Memory B cell (primary cell): ENCODE measurements at regions not wholly inside any gene's neighbourhood (a gene's known extent, or its start where the extent isn't known, plus 50 kb on each side); places are given as distances from the start of the nearest gene placed in this dataset.

Experiments used
- ATAC-seq: fragments of 150-1000 bp; cut with Tn5 transposase; 2 replicates; pipeline ENCODE4 v1.10.0; 2021; ENCODE audit warnings: low read depth, mild to moderate bottlenecking, moderate library complexity
- DNase-seq, 2 donors: peaks; one replicate each; pipeline ENCODE4 v3.0.0; 2022; ENCODE audit warnings: low spot score in 2 of 2
- H3K27ac Mint-ChIP-seq: one replicate; pipeline ENCODE4 v1.8.0; 2022; ENCODE audit warnings: mild to moderate bottlenecking, moderate library complexity, mixed read lengths
- H3K27me3 Mint-ChIP-seq: one replicate; pipeline ENCODE4 v1.8.0; 2022; ENCODE audit warnings: mixed read lengths
- H3K36me3 Mint-ChIP-seq: one replicate; pipeline ENCODE4 v1.8.0; 2022; ENCODE audit warnings: mild to moderate bottlenecking, mixed read lengths
- H3K4me1 Mint-ChIP-seq: one replicate; pipeline ENCODE4 v1.8.0; 2022; ENCODE audit warnings: mixed read lengths
- H3K4me3 Mint-ChIP-seq: one replicate; pipeline ENCODE4 v1.8.0; 2022; ENCODE audit warnings: mild to moderate bottlenecking, moderate library complexity, mixed read lengths
- H3K9me3 Mint-ChIP-seq: one replicate; pipeline ENCODE4 v1.8.0; 2022; ENCODE audit warnings: mixed read lengths

DNA sequence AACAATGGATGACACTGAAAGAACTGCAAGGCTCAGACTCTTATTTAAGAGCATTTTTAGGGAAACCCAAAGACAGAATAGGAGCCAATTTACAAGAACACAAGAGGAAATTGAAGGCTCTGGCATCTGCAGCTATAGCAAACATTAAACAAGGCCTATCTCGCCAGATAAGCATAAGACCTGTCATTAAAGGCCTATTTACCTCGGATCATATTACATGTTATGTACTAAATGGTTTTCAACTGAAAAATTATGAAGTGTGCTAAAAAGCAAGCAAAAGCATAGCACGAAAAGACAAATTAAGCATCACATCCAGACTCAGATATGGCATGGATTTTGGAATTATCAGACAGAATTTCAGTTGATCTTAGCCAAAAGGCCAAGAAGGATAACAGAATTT, 617.1 kb downstream of the SQOR start:
- DNase-seq (no peak), ATAC-seq (no peak)
- no peak overlapping the region for H3K4me3 Mint-ChIP-seq
- H3K27ac Mint-ChIP-seq, result no peak overlapping the region
- peaks cover 1% of the 10 kb centered on the region for H3K9me3 Mint-ChIP-seq
- no peaks in the 10 kb centered on the region for H3K4me1 Mint-ChIP-seq
- no peaks in the 10 kb centered on the region for H3K36me3 Mint-ChIP-seq
- no peaks in the 10 kb centered on the region for H3K27me3 Mint-ChIP-seq

DNA sequence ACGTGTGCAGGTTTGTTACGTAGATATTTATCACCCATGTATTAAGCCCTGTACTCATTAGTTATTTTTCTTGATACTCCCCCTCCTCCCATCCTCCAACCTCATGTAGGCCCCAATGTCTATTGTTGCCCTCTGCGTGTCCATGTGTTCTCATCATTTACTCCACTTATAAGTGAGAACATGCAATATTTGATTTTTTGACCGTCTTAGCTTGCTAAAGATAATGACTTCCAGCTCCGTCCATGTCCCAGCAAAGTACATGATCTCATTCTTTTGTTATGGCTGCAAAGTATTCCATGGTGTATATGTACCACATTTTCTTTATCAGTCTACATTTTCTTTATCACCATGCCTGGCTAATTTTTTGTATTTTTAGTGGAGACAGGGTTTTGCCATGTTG, 623.2 kb downstream of the SQOR start:
- Mint-ChIP-seq H3K27me3 (no peaks in the 10 kb centered on the region), H3K4me3 (no peak overlapping the region), H3K9me3 (peaks cover 5% of the 10 kb centered on the region), H3K36me3 (no peaks in the 10 kb centered on the region), H3K4me1 (no peaks in the 10 kb centered on the region), H3K27ac (no peak overlapping the region)
- ATAC-seq (no peak), DNase-seq (no peak)

GRCh38 chr15:46260937-46261336, 626.1 kb downstream of the SQOR start:
- peaks cover 2% of the 10 kb centered on the region for H3K27me3 Mint-ChIP-seq
- no peaks in the 10 kb centered on the region for H3K4me1 Mint-ChIP-seq
- H3K27ac Mint-ChIP-seq, result no peak overlapping the region
- H3K36me3 Mint-ChIP-seq, result no peaks in the 10 kb centered on the region
- DNase-seq, result no peak
- H3K9me3 Mint-ChIP-seq, result peaks cover 6% of the 10 kb centered on the region
- H3K4me3 Mint-ChIP-seq, result no peak overlapping the region
- no peak for ATAC-seq

DNA sequence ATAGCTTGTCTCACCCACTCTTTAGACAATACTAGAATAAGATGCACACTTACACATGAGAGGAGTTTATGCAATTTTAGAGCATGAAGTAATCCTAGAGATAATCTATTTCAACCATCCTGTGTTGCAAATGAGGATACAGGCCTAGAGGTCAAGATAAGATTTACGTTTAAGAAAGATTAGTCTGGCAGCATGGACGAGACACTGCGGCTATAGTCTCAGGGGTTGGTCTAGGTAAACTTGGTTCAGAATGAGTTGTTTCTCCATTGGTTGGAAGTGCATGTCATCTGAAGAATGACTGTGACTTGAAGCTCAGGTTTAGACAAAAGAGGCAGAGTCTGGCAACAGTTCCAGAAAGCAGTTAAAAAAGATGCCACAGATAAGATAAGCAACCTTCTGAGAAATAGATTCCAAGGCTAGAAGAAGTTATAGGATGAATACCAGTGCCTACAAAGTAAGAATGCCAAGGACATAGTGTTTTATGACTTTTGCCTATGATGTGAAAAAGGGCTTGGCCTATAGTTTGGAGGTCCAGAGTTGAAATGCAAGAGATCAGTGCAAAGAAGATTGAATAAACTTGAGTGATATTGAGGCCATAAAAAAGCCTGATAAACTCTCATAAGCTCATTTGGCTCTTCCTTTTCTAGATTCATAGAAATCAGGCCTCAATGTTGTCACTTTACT, 631.0 kb downstream of the SQOR start:
- peaks cover 2% of the 10 kb centered on the region for H3K9me3 Mint-ChIP-seq
- ATAC-seq, result no peak
- no peaks in the 10 kb centered on the region for H3K4me1 Mint-ChIP-seq
- H3K4me3 Mint-ChIP-seq, result no peak overlapping the region
- peaks cover 2% of the 10 kb centered on the region for H3K27me3 Mint-ChIP-seq
- no peak for DNase-seq
- no peaks in the 10 kb centered on the region for H3K36me3 Mint-ChIP-seq
- no peak overlapping the region for H3K27ac Mint-ChIP-seq

DNA sequence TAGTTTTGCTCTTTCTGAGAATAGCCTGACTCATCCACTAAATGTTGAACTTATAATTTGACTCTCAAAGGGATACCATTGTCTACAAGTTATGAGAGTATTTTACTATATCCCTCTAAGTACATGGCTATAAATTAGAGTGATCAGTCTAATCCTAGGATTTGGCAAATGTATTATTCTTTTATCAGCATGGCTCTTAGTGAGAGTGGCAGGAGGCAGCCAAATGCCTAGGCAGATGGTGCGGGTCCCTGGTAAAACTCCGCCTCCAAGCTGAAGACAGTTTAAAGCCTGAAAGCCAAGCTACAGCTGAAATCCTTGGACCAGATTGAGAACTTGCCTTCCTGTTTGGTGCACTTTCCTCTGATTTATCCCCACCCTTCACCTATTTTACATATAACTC, 631.8 kb downstream of the SQOR start:
- no peak overlapping the region for H3K27ac Mint-ChIP-seq
- peaks cover 2% of the 10 kb centered on the region for H3K9me3 Mint-ChIP-seq
- no peak for DNase-seq
- H3K4me1 Mint-ChIP-seq, result no peaks in the 10 kb centered on the region
- no peak overlapping the region for H3K4me3 Mint-ChIP-seq
- ATAC-seq, result no peak
- peaks cover 2% of the 10 kb centered on the region for H3K27me3 Mint-ChIP-seq
- H3K36me3 Mint-ChIP-seq, result no peaks in the 10 kb centered on the region

DNA sequence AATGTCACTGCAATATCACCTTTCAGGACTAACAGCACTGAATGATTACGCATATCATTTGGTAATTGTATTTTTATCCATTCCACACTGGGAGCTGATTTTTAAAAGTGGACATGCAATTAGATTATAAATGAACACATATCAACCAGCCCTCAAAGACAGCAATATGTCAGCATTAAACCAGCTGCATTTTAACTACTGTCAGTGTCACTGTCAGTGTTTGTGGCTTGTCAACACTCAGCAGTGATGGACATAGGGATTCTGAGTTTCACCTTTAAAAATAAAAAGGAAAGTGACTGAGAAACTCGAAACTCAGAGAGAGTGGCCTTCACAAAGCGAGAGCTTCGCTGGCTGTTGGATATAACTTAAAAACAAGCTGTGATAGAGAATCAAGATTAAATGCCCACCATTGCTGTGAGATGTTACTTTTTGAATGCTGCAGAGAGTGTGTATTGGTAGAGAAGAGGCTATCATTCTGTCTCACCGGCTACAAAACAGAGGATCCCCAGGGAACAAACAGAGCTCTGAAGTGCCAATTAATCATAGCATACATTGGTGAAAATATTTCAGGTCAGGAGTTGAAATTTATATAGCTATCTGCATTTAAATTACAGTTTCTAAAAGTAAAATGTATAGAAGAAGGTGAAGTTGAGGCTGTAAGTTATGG, 635.8 kb downstream of the SQOR start:
- H3K9me3 Mint-ChIP-seq, result no peaks in the 10 kb centered on the region
- ATAC-seq (no peak), DNase-seq (no peak)
- no peak overlapping the region for H3K4me3 Mint-ChIP-seq
- no peaks in the 10 kb centered on the region for H3K27me3 Mint-ChIP-seq
- H3K27ac Mint-ChIP-seq, result no peak overlapping the region
- no peaks in the 10 kb centered on the region for H3K36me3 Mint-ChIP-seq
- no peaks in the 10 kb centered on the region for H3K4me1 Mint-ChIP-seq

DNA sequence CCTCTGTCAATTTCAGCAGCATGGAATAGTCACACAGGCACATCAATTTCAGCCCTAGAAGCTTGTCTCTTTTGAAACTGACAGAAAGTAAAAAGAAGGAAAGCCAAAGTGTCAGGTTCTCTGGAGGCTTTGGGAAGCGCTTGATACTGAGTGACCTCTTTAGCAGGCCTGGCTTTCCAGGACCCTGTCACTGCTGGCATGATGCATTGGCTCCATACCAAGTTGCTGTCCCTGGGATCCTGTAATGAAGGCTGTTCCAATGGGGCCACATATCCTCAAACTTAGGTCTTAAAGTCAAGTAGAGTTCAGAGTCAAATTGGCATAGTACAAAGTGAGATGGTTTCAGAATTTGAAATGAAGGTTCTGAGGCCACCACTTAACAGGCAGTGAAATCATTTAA, 640.9 kb downstream of the SQOR start:
- no peak for ATAC-seq
- Mint-ChIP-seq H3K4me1 (no peaks in the 10 kb centered on the region), H3K27me3 (no peaks in the 10 kb centered on the region), H3K4me3 (no peak overlapping the region), H3K9me3 (no peaks in the 10 kb centered on the region), H3K27ac (no peak overlapping the region), H3K36me3 (no peaks in the 10 kb centered on the region)
- no peak for DNase-seq

DNA sequence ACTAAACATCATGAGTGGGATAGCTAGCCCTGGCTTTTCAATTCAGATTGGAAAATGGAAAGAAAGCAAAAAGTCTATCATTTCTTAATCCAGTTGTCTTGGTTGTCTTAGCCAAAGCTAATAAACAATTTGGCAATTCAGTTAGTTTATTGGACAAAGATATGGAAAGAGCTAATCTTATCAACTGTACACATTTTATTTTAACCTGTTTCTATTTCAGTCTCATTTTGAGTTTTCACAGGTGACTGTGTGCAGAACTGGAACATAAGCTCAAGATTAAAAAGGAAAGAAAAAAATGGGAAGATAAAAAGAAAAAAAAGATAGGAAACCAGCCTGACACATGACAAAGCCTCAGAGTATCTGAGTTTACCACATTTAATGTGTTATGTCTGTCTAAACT, 642.6 kb downstream of the SQOR start:
- Mint-ChIP-seq H3K4me3 (no peak overlapping the region), H3K27ac (no peak overlapping the region), H3K9me3 (no peaks in the 10 kb centered on the region), H3K27me3 (no peaks in the 10 kb centered on the region), H3K36me3 (no peaks in the 10 kb centered on the region), H3K4me1 (no peaks in the 10 kb centered on the region)
- DNase-seq (no peak), ATAC-seq (no peak)

- Mint-ChIP-seq H3K36me3 (no peaks in the 10 kb centered on the region), H3K27ac (no peak overlapping the region), H3K4me3 (no peak overlapping the region), H3K4me1 (no peaks in the 10 kb centered on the region), H3K27me3 (no peaks in the 10 kb centered on the region), H3K9me3 (peaks cover 2% of the 10 kb centered on the region)
- DNase-seq (no peak), ATAC-seq (no peak)
These were observed 643.2 kb downstream of the SQOR start for GRCh38 chr15:46278062-46278461.

DNA sequence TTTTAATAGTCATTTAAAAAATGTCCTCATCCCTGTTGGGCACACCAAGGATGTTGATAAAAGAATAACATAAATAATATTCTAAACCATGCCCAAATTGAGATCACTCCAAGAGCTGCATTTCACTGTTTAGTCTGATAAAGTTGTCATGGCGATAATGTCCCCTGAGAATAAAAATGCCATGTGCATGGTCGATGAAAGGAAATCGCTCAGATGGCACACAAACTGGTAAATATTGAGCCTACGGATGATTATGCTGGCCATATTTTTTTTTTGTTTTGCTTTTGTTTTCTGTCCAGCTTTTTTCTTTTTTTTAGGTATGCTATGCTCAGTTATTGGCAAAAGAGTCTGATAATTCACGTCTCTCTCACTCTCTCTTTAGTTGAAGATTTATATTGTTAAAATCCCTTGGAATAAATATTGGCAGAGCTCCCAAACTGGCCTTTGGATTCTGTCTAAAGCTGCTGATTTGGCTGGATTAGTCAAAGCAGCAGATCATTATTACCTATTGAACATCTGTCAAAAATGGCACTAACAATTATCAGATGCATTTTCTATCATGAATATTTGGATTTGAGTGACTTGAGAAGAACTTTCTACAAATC, 643.8 kb downstream of the SQOR start:
- ATAC-seq (no peak), DNase-seq (no peak)
- no peak overlapping the region for H3K4me3 Mint-ChIP-seq
- no peak overlapping the region for H3K27ac Mint-ChIP-seq
- H3K27me3 Mint-ChIP-seq, result no peaks in the 10 kb centered on the region
- H3K4me1 Mint-ChIP-seq, result no peaks in the 10 kb centered on the region
- H3K9me3 Mint-ChIP-seq, result peaks cover 2% of the 10 kb centered on the region
- H3K36me3 Mint-ChIP-seq, result no peaks in the 10 kb centered on the region

DNA sequence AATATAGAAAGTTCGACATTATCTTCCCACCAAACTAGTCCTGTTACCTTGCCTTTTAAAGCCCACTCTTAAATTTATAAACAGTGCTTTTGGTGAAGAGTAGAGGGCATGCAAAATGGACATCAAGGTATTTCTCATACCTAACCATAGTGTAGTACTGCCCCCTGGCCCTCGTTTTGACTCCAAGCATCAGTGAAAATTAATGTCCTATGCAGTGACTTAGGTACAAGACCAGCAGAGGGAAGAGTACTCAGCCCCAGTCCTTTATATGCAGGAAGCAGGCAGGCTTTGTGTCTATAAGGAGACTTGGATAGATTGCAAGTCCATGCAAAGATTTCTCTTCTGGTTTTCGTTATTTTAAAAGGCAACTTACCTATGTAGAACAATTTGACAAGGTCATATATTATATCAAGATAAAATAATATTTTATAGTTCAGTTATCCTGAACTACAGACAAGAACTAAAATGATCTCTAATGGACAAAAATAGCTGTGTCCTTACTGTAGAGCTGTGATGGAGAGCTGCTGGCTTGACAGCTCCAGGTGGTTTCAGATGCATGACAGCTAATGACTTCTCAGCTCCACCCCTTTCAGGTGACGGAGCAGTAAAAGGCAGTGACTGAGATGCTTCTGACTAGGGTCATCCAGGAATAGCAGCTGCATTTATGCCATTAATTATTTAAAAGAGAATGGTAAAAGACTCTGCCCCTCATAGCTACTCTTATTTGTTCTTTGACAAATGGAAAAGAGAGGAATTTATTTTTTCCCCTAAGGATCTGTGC, 646.1 kb downstream of the SQOR start:
- no peak for DNase-seq
- no peak overlapping the region for H3K27ac Mint-ChIP-seq
- H3K27me3 Mint-ChIP-seq, result no peaks in the 10 kb centered on the region
- ATAC-seq, result no peak
- H3K36me3 Mint-ChIP-seq, result no peaks in the 10 kb centered on the region
- H3K4me1 Mint-ChIP-seq, result no peaks in the 10 kb centered on the region
- H3K4me3 Mint-ChIP-seq, result no peak overlapping the region
- H3K9me3 Mint-ChIP-seq, result peaks cover 2% of the 10 kb centered on the region

DNA sequence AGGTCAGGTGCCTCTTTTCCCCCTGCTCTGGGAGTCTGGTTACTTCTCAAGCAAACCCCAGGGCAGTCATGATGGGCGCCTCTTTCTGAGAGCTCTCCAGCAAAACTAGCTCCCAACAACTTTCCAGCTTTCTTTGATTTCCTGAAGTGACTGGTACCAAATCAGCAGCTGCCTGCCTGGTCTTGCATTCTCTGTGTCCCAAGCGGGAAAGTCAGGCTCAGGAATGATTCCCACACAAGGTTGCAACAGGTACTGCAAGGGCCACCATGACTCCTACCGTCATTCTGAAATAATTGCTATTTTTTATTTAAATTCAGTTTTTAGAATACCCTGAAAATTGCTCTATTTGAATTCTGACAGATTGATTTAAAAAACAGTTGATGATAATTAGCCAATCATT, 658.7 kb downstream of the SQOR start:
- no peak overlapping the region for H3K4me3 Mint-ChIP-seq
- no peaks in the 10 kb centered on the region for H3K27me3 Mint-ChIP-seq
- no peaks in the 10 kb centered on the region for H3K4me1 Mint-ChIP-seq
- no peak overlapping the region for H3K27ac Mint-ChIP-seq
- DNase-seq (no peak), ATAC-seq (no peak)
- peaks cover 3% of the 10 kb centered on the region for H3K9me3 Mint-ChIP-seq
- H3K36me3 Mint-ChIP-seq, result no peaks in the 10 kb centered on the region

DNA sequence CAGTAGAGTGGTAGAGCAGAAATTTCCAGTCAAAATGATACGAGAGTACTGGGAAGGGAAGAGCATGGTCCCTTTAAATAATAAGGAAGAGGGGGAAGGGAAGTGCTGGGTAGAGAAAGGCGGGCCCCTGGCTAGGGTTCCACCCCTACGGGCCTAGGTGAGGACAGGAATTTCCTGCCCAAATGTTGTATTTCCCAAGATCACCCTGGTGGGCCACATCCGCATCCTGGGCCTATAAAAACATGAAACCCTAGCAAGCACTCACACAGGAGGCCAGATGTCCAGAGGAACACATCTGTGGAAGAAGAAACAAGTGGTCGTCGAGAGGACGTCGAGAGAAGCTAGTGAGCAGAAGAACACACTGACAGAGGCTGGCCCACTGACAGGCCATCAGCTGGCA, 661.2 kb downstream of the SQOR start:
- H3K9me3 Mint-ChIP-seq, result no peaks in the 10 kb centered on the region
- DNase-seq (no peak), ATAC-seq (no peak)
- H3K4me1 Mint-ChIP-seq, result no peaks in the 10 kb centered on the region
- H3K27ac Mint-ChIP-seq, result no peak overlapping the region
- peaks cover 2% of the 10 kb centered on the region for H3K27me3 Mint-ChIP-seq
- no peak overlapping the region for H3K4me3 Mint-ChIP-seq
- H3K36me3 Mint-ChIP-seq, result no peaks in the 10 kb centered on the region

- no peaks in the 10 kb centered on the region for H3K9me3 Mint-ChIP-seq
- no peaks in the 10 kb centered on the region for H3K36me3 Mint-ChIP-seq
- no peak for ATAC-seq
- H3K4me1 Mint-ChIP-seq, result no peaks in the 10 kb centered on the region
- peaks cover 2% of the 10 kb centered on the region for H3K27me3 Mint-ChIP-seq
- no peak overlapping the region for H3K27ac Mint-ChIP-seq
- no peak overlapping the region for H3K4me3 Mint-ChIP-seq
- no peak for DNase-seq
These were observed 662.0 kb downstream of the SQOR start for GRCh38 chr15:46296797-46297196.
